Activated gamma-delta T cell treated with Interleukin-2 at 50 U/mL for 16 hours (primary cell): ENCODE measurements at regions not wholly inside any gene's neighbourhood (a gene's known extent, or its start where the extent isn't known, plus 50 kb on each side); places are given as distances from the start of the nearest gene placed in this dataset.
"Not testable (repeated sequence)": the region's sequence is repeated elsewhere in the genome, so short reads cannot be mapped to it uniquely, and the experiment has no call there.

Source experiments
- DNase-seq: peaks from one replicate; pipeline ENCODE4 v3.0.0-alpha.2; 2020

GRCh38 chr14:89484051-89484844 lies 67.2 kb upstream of the FOXN3 start:
- no peak for DNase-seq

- no peak for DNase-seq
These were observed 64.2 kb upstream of the FOXN3 start for GRCh38 chr14:89481196-89481595.

- no peak for DNase-seq
These were observed 63.2 kb upstream of the FOXN3 start for GRCh38 chr14:89480278-89480677.

GRCh38 chr14:89479802-89480201 lies 62.8 kb upstream of the FOXN3 start:
- no peak for DNase-seq

- no peak for DNase-seq
These were observed 60.4 kb upstream of the FOXN3 start for GRCh38 chr14:89477391-89477790.

- no peak for DNase-seq
These were observed 59.4 kb upstream of the FOXN3 start for GRCh38 chr14:89476354-89476896.

GRCh38 chr14:89474464-89474863 lies 57.4 kb upstream of the FOXN3 start:
- no peak for DNase-seq

- DNase-seq: no peak
These were observed 57.0 kb upstream of the FOXN3 start for GRCh38 chr14:89473989-89474388.

- DNase-seq: no peak
These were observed 56.5 kb upstream of the FOXN3 start for GRCh38 chr14:89473569-89473968.

GRCh38 chr14:89470401-89470800 lies 53.4 kb upstream of the FOXN3 start:
- no peak for DNase-seq

- no peak for DNase-seq
These were observed 52.5 kb upstream of the FOXN3 start for GRCh38 chr14:89469210-89470198.

- no peak for DNase-seq
These were observed 51.5 kb upstream of the FOXN3 start for GRCh38 chr14:89468566-89468965.

- DNase-seq: not testable (repeated sequence)
These were observed 51.0 kb upstream of the FOXN3 start for GRCh38 chr14:89468030-89468429.

GRCh38 chr14:89466944-89467343 lies 49.9 kb upstream of the FOXN3 start:
- DNase-seq: no peak
